Esophagus squamous epithelium (tissue), 4 donors: ENCODE measurements at regions not wholly inside any gene's neighbourhood (a gene's known extent, or its start where the extent isn't known, plus 50 kb on each side); places are given as distances from the start of the nearest gene placed in this dataset.

Experiments used
- CTCF ChIP-seq, 6 experiments: fragments of 450-650 bp in 4 of 6; fragments of 200-600 bp in 2 of 6; sonication (generic) in 2 of 6; IDR thresholded peaks; one replicate each; pipeline ENCODE4 v1.5.1; 2016 to 2019; ENCODE audit warnings: antibody characterized with exemption in 6 of 6, mild to moderate bottlenecking in 4 of 6, moderate library complexity in 4 of 6
- POLR2A ChIP-seq, 4 donors: fragments of 450-650 bp; IDR thresholded peaks; one replicate each; pipeline ENCODE4 v1.6.1; 2017; ENCODE audit warnings: antibody characterized with exemption in 4 of 4, mild to moderate bottlenecking in 4 of 4, moderate library complexity in 3 of 4

- TF ChIP-seq CTCF (IDR thresholded peaks at IDR 0.05) (no peak), POLR2A (IDR thresholded peaks at IDR 0.05) (no peak)
Measured at GRCh38 chr14:82720946-82721345, 1187.3 kb upstream of the SEL1L start.
